Hematopoietic multipotent progenitor cell treated with erythropoietin and hydrocortisone succinate and interleukin-3 and kit ligand, for 15 days (in vitro differentiated cells): ENCODE measurements at regions not wholly inside any gene's neighbourhood (a gene's known extent, or its start where the extent isn't known, plus 50 kb on each side); places are given as distances from the start of the nearest gene placed in this dataset.

ENCODE experiments used
- DNase-seq: peaks from one replicate; pipeline ENCODE4 v3.0.0-alpha.2; 2015; ENCODE audit warnings: low spot score

- no peak for DNase-seq
Observed at GRCh38 chr13:50319635-50320255, 304.5 kb downstream of the KCNRG start.

GRCh38 chr13:50320271-50320862 lies 305.1 kb downstream of the KCNRG start:
- no peak for DNase-seq

GRCh38 chr13:50322006-50322405 lies 306.8 kb downstream of the KCNRG start:
- DNase-seq = no peak

GRCh38 chr13:50323440-50324065 lies 308.3 kb downstream of the KCNRG start:
- no peak for DNase-seq

- no peak for DNase-seq
Observed at GRCh38 chr13:50326271-50326670, 311.0 kb downstream of the KCNRG start.

GRCh38 chr13:50326811-50327210 lies 311.6 kb downstream of the KCNRG start:
- no peak for DNase-seq

- no peak for DNase-seq
Observed at GRCh38 chr13:50334115-50334778, 319.0 kb downstream of the KCNRG start.

- no peak for DNase-seq
Observed at GRCh38 chr13:50334944-50335343, 319.7 kb downstream of the KCNRG start.

GRCh38 chr13:50339271-50339670 lies 324.0 kb downstream of the KCNRG start:
- no peak for DNase-seq

- no peak for DNase-seq
Observed at GRCh38 chr13:50340146-50340545, 324.9 kb downstream of the KCNRG start.

GRCh38 chr13:50340551-50341287 lies 325.5 kb downstream of the KCNRG start:
- no peak for DNase-seq

GRCh38 chr13:50341526-50341925 lies 326.3 kb downstream of the KCNRG start:
- no peak for DNase-seq

- no peak for DNase-seq
Observed at GRCh38 chr13:50344717-50345116, 329.5 kb downstream of the KCNRG start.

- no peak for DNase-seq
Observed at GRCh38 chr13:50345804-50346203, 330.6 kb downstream of the KCNRG start.

- no peak for DNase-seq
Observed at GRCh38 chr13:50348371-50348770, 333.1 kb downstream of the KCNRG start.

GRCh38 chr13:50352720-50353480 lies 337.7 kb downstream of the KCNRG start:
- no peak for DNase-seq

- DNase-seq = no peak
Observed at GRCh38 chr13:50353651-50354415, 338.6 kb downstream of the KCNRG start.

- DNase-seq = no peak
Observed at GRCh38 chr13:50355797-50356196, 340.6 kb downstream of the KCNRG start.

GRCh38 chr13:50357136-50357535 lies 341.9 kb downstream of the KCNRG start:
- DNase-seq = no peak

GRCh38 chr13:50357586-50358118 lies 342.4 kb downstream of the KCNRG start:
- no peak for DNase-seq
